B cell (primary cell): ENCODE measurements at regions not wholly inside any gene's neighbourhood (a gene's known extent, or its start where the extent isn't known, plus 50 kb on each side); places are given as distances from the start of the nearest gene placed in this dataset.
A peak's percentile ranks its signal among the peaks of the same experiment; 100 is the strongest.

Experiments used
- ATAC-seq: fragments of 200-7000 bp; cut with Tn5 transposase; one replicate; pipeline ENCODE4 v1.10.0; 2021; ENCODE audit warnings: low read depth, mild to moderate bottlenecking, moderate number of reproducible peaks, moderate library complexity
- CTCF ChIA-PET: fragments of 350-600 bp; sonication (Branson Sonifier 250); formaldehyde crosslinking; loops from one replicate; lab custom pipeline; 2021; ENCODE audit warnings: antibody characterized with exemption, inconsistent platforms; lab: Charles Lee
- POLR2A ChIA-PET: fragments of 350-600 bp; sonication (Branson Sonifier 250); formaldehyde crosslinking; loops from one replicate; lab custom pipeline; 2021; ENCODE audit warnings: antibody characterized with exemption; lab: Charles Lee
- DNase-seq: peaks from one replicate; pipeline ENCODE4 v3.0.0; 2013
- H2AFZ ChIP-seq: 2 replicates; pipeline ENCODE4 v1.6.1; 2012; ENCODE audit warnings: mild to moderate bottlenecking, low read depth, low read length; ENCODE audit not compliant: insufficient read depth, poor library complexity, severe bottlenecking
- H3K27ac ChIP-seq, 2 donors: 1 replicate in 1 of 2; 2 replicates in 1 of 2; pipeline ENCODE4 v1.5.1; 2012 to 2013; ENCODE audit warnings: low read length in 2 of 2, mild to moderate bottlenecking in 2 of 2, moderate library complexity in 1 of 2
- H3K27me3 ChIP-seq, 4 experiments: fragments of 200-600 bp in 1 of 4; sonication (generic) in 1 of 4; replicated peaks in 1 of 4; 1 replicate in 2 of 4; 2 replicates in 2 of 4; pipeline versions ENCODE4 v1.6.1 to v1.7.0; 2013 to 2016; ENCODE audit warnings: low read length in 3 of 4, mild to moderate bottlenecking in 2 of 4, mixed read lengths in 1 of 4, moderate library complexity in 1 of 4; ENCODE audit not compliant: insufficient read depth in 4 of 4, control insufficient read depth in 3 of 4; ENCODE audit errors: control extremely low read depth in 1 of 4
- H3K36me3 ChIP-seq, 2 experiments: replicated peaks in 1 of 2; 1 replicate in 1 of 2; 2 replicates in 1 of 2; pipeline versions ENCODE4 v1.6.1 to v1.7.1; 2013; ENCODE audit warnings: low read length in 1 of 2; ENCODE audit not compliant: insufficient read depth in 2 of 2, control insufficient read depth in 1 of 2; ENCODE audit errors: control extremely low read depth in 1 of 2, extremely low read depth in 1 of 2
- H3K4me1 ChIP-seq, 2 donors: fragments of 200-600 bp in 1 of 2; sonication (generic) in 1 of 2; 1 replicate in 1 of 2; 2 replicates in 1 of 2; pipeline versions ENCODE4 v1.5.1 to v1.6.1; 2013 to 2017; ENCODE audit warnings: low read length in 2 of 2; ENCODE audit not compliant: control insufficient read depth in 2 of 2, insufficient read depth in 2 of 2
- H3K4me2 ChIP-seq: replicated peaks from 2 replicates; pipeline ENCODE3; 2012; ENCODE audit warnings: mild to moderate bottlenecking, low read depth, low read length; ENCODE audit not compliant: poor library complexity, severe bottlenecking
- H3K4me3 ChIP-seq, 5 experiments: fragments of 200-600 bp in 1 of 5; sonication (generic) in 1 of 5; 1 replicate in 3 of 5; 2 replicates in 2 of 5; pipeline versions ENCODE4 v1.5.1 to v1.7.0; 2011 to 2016; ENCODE audit warnings: low read length in 4 of 5, mild to moderate bottlenecking in 4 of 5, low read depth in 2 of 5, control low read depth in 1 of 5, moderate library complexity in 1 of 5; ENCODE audit not compliant: insufficient read depth in 1 of 5; ENCODE audit errors: control extremely low read depth in 1 of 5, extremely low read depth in 1 of 5
- H3K79me2 ChIP-seq: fragments of 200-600 bp; sonication (generic); one replicate; pipeline ENCODE4 v1.6.0; 2016; ENCODE audit warnings: low read length; ENCODE audit not compliant: control insufficient read depth, insufficient read depth
- H3K9ac ChIP-seq: fragments of 200-600 bp; sonication (generic); 2 replicates; pipeline ENCODE4 v1.6.1; 2017; ENCODE audit warnings: mild to moderate bottlenecking, low read length, moderate library complexity
- H3K9me3 ChIP-seq, 3 donors: one replicate each; pipeline versions ENCODE4 v1.6.1 to v1.7.1; 2013; ENCODE audit warnings: low read length in 2 of 3; ENCODE audit not compliant: control insufficient read depth in 2 of 3, insufficient read depth in 1 of 3; ENCODE audit errors: control extremely low read depth in 1 of 3
- H4K20me1 ChIP-seq: 2 replicates; pipeline ENCODE4 v1.6.0; 2012; ENCODE audit warnings: mild to moderate bottlenecking, low read length; ENCODE audit not compliant: insufficient read depth, control insufficient read depth, poor library complexity, severe bottlenecking
- H3K27ac Mint-ChIP-seq: one replicate; pipeline ENCODE4 v1.8.0; 2021; ENCODE audit warnings: mixed read lengths
- H3K27me3 Mint-ChIP-seq: one replicate; pipeline ENCODE4 v1.8.0; 2021; ENCODE audit warnings: mixed read lengths
- H3K4me1 Mint-ChIP-seq: one replicate; pipeline ENCODE4 v1.8.0; 2021; ENCODE audit warnings: mixed read lengths
- H3K4me3 Mint-ChIP-seq: one replicate; pipeline ENCODE4 v1.8.0; 2021; ENCODE audit warnings: mixed read lengths
- H3K9me3 Mint-ChIP-seq: one replicate; pipeline ENCODE4 v1.8.0; 2022; ENCODE audit warnings: mixed read lengths; ENCODE audit not compliant: insufficient read depth
- CTCF ChIP-seq: fragments of 200-600 bp; IDR thresholded peaks from one replicate; pipeline ENCODE4 v1.8.0; 2022; ENCODE audit warnings: antibody characterized with exemption, mild to moderate bottlenecking
- EZH2 ChIP-seq: IDR thresholded peaks from 2 replicates; pipeline ENCODE4 v1.6.1; 2012; ENCODE audit warnings: borderline replicate concordance, low read depth, mild to moderate bottlenecking, moderate library complexity, low read length; ENCODE audit not compliant: insufficient read depth, poor library complexity, severe bottlenecking
- WGBS: methylation state at CpG from one replicate; pipeline ENCODE4 v1.1.5; 2013; ENCODE audit warnings: missing lambda C conversion rate; ENCODE audit not compliant: insufficient coverage; 5-methylcytosine and 5-hydroxymethylcytosine counted together
- intact Hi-C: fragments of 100-400 bp; cut with micrococcal nuclease; formaldehyde crosslinking; loops from one replicate; pipeline ENCODE4 v1.10.0; 2022

- no peak for ATAC-seq
- no peaks in the 10 kb centered on the region for H3K27me3 ChIP-seq
- no peaks in the 10 kb centered on the region for H3K27me3 Mint-ChIP-seq
- H3K4me2 ChIP-seq = no peak overlapping the region
- no peaks in the 10 kb centered on the region for H4K20me1 ChIP-seq
- CTCF ChIA-PET = interaction anchor here (0.8 to 3.5 kb wide), 6 partner anchors 12 to 101 kb away, joined by 3 to 23 read pairs (median 4); no protein-coding TSS in a partner anchor
- peaks cover 51 to 53% of the 10 kb centered on the region in 2 donors for H3K4me1 ChIP-seq
- TF ChIP-seq EZH2 = no peak
- TF ChIP-seq CTCF = no peak
- peaks cover 1 to 68% of the 10 kb centered on the region in 2 experiments for H3K36me3 ChIP-seq
- H3K4me1 Mint-ChIP-seq = peaks cover 43% of the 10 kb centered on the region
- no peak overlapping the region for H3K27ac Mint-ChIP-seq
- no peak overlapping the region for H3K9ac ChIP-seq
- intact Hi-C loops = no loop called here
- no peak overlapping the region for H2AFZ ChIP-seq
- H3K4me3 ChIP-seq = no peak overlapping the region
- 100% methylated on average over 2 of the region's 3 CpGs for WGBS
- POLR2A ChIA-PET = no interaction called here
- no peaks in the 10 kb centered on the region for H3K9me3 ChIP-seq
- H3K9me3 Mint-ChIP-seq = no peaks in the 10 kb centered on the region
- DNase-seq = no peak
- H3K79me2 ChIP-seq = peaks cover 61% of the 10 kb centered on the region
- no peak overlapping the region for H3K27ac ChIP-seq
- H3K4me3 Mint-ChIP-seq = no peak overlapping the region
Measured at GRCh38 chr14:95458906-95459305, 57.5 kb downstream of the SYNE3 start.

DNA sequence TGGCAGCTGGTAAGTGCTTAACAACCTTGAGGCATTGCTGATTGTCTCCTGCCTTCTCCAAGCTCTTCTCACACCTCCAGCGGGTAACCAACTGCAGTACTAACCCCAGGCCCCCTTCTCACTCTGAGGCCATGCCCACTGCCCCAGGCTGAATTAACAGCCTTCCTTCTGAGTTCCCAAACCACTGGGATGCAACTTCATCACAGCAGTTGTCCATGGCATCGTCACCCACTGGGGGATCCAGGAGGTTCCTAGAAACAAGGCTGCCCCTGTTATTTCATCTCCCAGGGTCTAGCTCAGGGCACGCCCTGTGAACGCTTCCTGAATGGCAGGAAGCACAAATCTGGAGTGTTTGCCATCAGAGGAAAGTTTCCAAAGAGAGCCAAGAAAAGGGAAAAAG lies 58.0 kb downstream of the SYNE3 start:
- ChIA-PET POLR2A (no interaction called here), CTCF (interaction anchor here (1.2 to 3.5 kb wide), 6 partner anchors 13 to 70 kb away, joined by 3 to 23 read pairs (median 4); no protein-coding TSS in a partner anchor)
- H4K20me1 ChIP-seq = no peaks in the 10 kb centered on the region
- peaks cover 46 to 49% of the 10 kb centered on the region in 2 donors for H3K4me1 ChIP-seq
- Mint-ChIP-seq H3K9me3 (no peaks in the 10 kb centered on the region), H3K27me3 (no peaks in the 10 kb centered on the region), H3K4me3 (no peak overlapping the region), H3K4me1 (peaks cover 38% of the 10 kb centered on the region), H3K27ac (peak overlapping the region; percentile 70)
- no peak overlapping the region for H2AFZ ChIP-seq
- ATAC-seq (no peak), DNase-seq (no peak)
- intact Hi-C loops = no loop called here
- H3K9me3 ChIP-seq = no peaks in the 10 kb centered on the region
- TF ChIP-seq CTCF = no peak
- no peak for TF ChIP-seq EZH2
- peak overlapping the region in 1 of 2 donors; percentile 89 for H3K27ac ChIP-seq
- no peaks in the 10 kb centered on the region for H3K27me3 ChIP-seq
- peaks cover 66% of the 10 kb centered on the region for H3K79me2 ChIP-seq
- H3K4me3 ChIP-seq = no peak overlapping the region
- WGBS = 97% methylated on average over 4 of the region's 4 CpGs
- peak overlapping the region; percentile 74 for H3K4me2 ChIP-seq
- H3K36me3 ChIP-seq = peaks cover 1 to 73% of the 10 kb centered on the region in 2 experiments
- H3K9ac ChIP-seq = no peak overlapping the region
